ENCODE measurements at regions not wholly inside any gene's neighbourhood (a gene's known extent, or its start where the extent isn't known, plus 50 kb on each side); places are given as distances from the start of the nearest gene placed in this dataset.

DNA sequence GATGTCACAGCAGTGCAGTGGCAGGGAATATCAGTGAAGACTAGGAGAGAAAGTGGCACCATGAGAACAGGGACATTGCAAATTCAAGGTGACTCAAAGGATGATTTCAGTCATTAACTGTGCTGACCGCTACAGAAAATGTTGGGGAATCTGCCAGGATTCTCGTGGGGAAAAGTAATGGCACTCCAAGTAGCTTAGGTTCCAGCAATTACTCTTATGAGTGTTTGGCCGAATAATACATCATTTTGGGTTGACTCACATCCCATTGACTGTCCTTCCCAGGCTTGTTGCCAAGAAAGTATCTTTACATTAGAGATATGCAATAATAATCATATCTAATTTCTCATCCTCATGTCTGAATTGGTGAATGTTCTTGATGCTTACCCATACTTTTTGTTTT, 1411.1 kb upstream of the PCDH7 start:
- TF ChIP-seq, protein P1, sequence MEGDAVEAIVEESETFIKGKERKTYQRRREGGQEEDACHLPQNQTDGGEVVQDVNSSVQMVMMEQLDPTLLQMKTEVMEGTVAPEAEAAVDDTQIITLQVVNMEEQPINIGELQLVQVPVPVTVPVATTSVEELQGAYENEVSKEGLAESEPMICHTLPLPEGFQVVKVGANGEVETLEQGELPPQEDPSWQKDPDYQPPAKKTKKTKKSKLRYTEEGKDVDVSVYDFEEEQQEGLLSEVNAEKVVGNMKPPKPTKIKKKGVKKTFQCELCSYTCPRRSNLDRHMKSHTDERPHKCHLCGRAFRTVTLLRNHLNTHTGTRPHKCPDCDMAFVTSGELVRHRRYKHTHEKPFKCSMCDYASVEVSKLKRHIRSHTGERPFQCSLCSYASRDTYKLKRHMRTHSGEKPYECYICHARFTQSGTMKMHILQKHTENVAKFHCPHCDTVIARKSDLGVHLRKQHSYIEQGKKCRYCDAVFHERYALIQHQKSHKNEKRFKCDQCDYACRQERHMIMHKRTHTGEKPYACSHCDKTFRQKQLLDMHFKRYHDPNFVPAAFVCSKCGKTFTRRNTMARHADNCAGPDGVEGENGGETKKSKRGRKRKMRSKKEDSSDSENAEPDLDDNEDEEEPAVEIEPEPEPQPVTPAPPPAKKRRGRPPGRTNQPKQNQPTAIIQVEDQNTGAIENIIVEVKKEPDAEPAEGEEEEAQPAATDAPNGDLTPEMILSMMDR (conservative IDR thresholded peaks at IDR 0.05; ENCODE audit: low read depth in 2 of 2): no peak
- TF ChIP-seq, protein P2, sequence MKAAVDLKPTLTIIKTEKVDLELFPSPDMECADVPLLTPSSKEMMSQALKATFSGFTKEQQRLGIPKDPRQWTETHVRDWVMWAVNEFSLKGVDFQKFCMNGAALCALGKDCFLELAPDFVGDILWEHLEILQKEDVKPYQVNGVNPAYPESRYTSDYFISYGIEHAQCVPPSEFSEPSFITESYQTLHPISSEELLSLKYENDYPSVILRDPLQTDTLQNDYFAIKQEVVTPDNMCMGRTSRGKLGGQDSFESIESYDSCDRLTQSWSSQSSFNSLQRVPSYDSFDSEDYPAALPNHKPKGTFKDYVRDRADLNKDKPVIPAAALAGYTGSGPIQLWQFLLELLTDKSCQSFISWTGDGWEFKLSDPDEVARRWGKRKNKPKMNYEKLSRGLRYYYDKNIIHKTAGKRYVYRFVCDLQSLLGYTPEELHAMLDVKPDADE (IDR thresholded peaks at IDR 0.05): no peak
- TF ChIP-seq EZH2phosphoT487 (IDR thresholded peaks at IDR 0.05; ENCODE audit: unreplicated experiment) (no peak), CREB1 (CRISPR knock-in tag; IDR thresholded peaks at IDR 0.05; ENCODE audit: low read depth) (no peak), POLR2AphosphoS5 (IDR thresholded peaks at IDR 0.05; ENCODE audit: low read depth) (no peak), EZH2 (IDR thresholded peaks at IDR 0.05; ENCODE audit: low read depth, unreplicated experiment) (no peak)
- TF ChIP-seq, protein P3, sequence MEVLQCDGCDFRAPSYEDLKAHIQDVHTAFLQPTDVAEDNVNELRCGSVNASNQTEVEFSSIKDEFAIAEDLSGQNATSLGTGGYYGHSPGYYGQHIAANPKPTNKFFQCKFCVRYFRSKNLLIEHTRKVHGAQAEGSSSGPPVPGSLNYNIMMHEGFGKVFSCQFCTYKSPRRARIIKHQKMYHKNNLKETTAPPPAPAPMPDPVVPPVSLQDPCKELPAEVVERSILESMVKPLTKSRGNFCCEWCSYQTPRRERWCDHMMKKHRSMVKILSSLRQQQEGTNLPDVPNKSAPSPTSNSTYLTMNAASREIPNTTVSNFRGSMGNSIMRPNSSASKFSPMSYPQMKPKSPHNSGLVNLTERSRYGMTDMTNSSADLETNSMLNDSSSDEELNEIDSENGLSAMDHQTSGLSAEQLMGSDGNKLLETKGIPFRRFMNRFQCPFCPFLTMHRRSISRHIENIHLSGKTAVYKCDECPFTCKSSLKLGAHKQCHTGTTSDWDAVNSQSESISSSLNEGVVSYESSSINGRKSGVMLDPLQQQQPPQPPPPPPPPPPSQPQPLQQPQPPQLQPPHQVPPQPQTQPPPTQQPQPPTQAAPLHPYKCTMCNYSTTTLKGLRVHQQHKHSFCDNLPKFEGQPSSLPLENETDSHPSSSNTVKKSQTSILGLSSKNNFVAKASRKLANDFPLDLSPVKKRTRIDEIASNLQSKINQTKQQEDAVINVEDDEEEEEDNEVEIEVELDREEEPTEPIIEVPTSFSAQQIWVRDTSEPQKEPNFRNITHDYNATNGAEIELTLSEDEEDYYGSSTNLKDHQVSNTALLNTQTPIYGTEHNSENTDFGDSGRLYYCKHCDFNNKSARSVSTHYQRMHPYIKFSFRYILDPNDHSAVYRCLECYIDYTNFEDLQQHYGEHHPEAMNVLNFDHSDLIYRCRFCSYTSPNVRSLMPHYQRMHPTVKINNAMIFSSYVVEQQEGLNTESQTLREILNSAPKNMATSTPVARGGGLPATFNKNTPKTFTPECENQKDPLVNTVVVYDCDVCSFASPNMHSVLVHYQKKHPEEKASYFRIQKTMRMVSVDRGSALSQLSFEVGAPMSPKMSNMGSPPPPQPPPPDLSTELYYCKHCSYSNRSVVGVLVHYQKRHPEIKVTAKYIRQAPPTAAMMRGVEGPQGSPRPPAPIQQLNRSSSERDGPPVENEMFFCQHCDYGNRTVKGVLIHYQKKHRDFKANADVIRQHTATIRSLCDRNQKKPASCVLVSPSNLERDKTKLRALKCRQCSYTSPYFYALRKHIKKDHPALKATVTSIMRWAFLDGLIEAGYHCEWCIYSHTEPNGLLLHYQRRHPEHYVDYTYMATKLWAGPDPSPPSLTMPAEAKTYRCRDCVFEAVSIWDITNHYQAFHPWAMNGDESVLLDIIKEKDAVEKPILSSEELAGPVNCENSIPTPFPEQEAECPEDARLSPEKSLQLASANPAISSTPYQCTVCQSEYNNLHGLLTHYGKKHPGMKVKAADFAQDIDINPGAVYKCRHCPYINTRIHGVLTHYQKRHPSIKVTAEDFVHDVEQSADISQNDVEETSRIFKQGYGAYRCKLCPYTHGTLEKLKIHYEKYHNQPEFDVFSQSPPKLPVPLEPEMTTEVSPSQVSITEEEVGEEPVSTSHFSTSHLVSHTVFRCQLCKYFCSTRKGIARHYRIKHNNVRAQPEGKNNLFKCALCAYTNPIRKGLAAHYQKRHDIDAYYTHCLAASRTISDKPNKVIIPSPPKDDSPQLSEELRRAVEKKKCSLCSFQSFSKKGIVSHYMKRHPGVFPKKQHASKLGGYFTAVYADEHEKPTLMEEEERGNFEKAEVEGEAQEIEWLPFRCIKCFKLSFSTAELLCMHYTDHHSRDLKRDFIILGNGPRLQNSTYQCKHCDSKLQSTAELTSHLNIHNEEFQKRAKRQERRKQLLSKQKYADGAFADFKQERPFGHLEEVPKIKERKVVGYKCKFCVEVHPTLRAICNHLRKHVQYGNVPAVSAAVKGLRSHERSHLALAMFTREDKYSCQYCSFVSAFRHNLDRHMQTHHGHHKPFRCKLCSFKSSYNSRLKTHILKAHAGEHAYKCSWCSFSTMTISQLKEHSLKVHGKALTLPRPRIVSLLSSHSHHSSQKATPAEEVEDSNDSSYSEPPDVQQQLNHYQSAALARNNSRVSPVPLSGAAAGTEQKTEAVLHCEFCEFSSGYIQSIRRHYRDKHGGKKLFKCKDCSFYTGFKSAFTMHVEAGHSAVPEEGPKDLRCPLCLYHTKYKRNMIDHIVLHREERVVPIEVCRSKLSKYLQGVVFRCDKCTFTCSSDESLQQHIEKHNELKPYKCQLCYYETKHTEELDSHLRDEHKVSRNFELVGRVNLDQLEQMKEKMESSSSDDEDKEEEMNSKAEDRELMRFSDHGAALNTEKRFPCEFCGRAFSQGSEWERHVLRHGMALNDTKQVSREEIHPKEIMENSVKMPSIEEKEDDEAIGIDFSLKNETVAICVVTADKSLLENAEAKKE (CRISPR knock-in tag; IDR thresholded peaks at IDR 0.05): no peak
